Pancreas (tissue), 10 donors: ENCODE measurements at regions not wholly inside any gene's neighbourhood (a gene's known extent, or its start where the extent isn't known, plus 50 kb on each side); places are given as distances from the start of the nearest gene placed in this dataset.
"Not testable (repeated sequence)": the region's sequence is repeated elsewhere in the genome, so short reads cannot be mapped to it uniquely, and the experiment has no call there.

ENCODE experiments used
- ATAC-seq, 4 donors: fragments of 200-7000 bp; cut with Tn5 transposase; one replicate each; pipeline versions ENCODE4 v1.8.0 to v1.9.1; 2020; ENCODE audit warnings: mild to moderate bottlenecking in 4 of 4, moderate library complexity in 4 of 4
- DNase-seq, 6 donors: peaks; one replicate each; pipeline ENCODE4 v3.0.0-alpha.2; 2020
- FAIRE-seq: peaks from 2 replicates; lab custom pipeline; 2012; peaks lifted over from hg19 to GRCh38; lab: Jason Lieb, UNC
- H3K27ac ChIP-seq, 4 donors: fragments of 200-600 bp; sonication (generic); 1 replicate in 3 of 4; 2 replicates in 1 of 4; pipeline versions ENCODE4 v1.5.0 to v1.8.0; 2020
- H3K27me3 ChIP-seq, 4 donors: fragments of 200-600 bp; one replicate each; pipeline ENCODE4 v1.8.0; 2021
- H3K36me3 ChIP-seq, 3 donors: fragments of 200-600 bp; sonication (generic) in 1 of 3; one replicate each; pipeline versions ENCODE4 v1.5.0 to v1.8.0; 2020 to 2021
- H3K4me1 ChIP-seq, 3 donors: fragments of 200-600 bp; one replicate each; pipeline ENCODE4 v1.8.0; 2021
- H3K4me3 ChIP-seq, 4 donors: fragments of 200-600 bp; sonication (generic) in 2 of 4; one replicate each; pipeline versions ENCODE4 v1.5.0 to v1.8.0; 2020 to 2021
- H3K9me3 ChIP-seq, 4 donors: fragments of 200-600 bp; one replicate each; pipeline ENCODE4 v1.8.0; 2021
- WGBS, 2 donors: extraction: QIAGEN DNeasy Blood & Tissue Kit; methylation state at CpG; one replicate each; pipeline ENCODE4 v1.1.7; 2013; 5-methylcytosine and 5-hydroxymethylcytosine counted together
- intact Hi-C, 3 donors: fragments of 100-400 bp; cut with DNase I; formaldehyde crosslinking; loops; one replicate each; pipeline versions ENCODE4 v1.11.1 to v1.14.2; 2022
- TF ChIP-seq, protein P1 (sequence below), 4 donors: fragments of 200-600 bp; sonication (generic) in 3 of 4; IDR thresholded peaks; one replicate each; pipeline versions ENCODE4 v1.5.0 to v1.8.0; 2021; ENCODE audit warnings: antibody characterized with exemption in 4 of 4
- donor health status: healthy with polysubstance abuse.
- donor health status: DM: no; HTN: no; CAD: no; lungs with moderate emphysema.
- donor health status: DM: no; HTN: no; CAD: no.
- donor health status: control.
- donor health status: control.
- donor health status: Bipolar disorder and iron deficiency.
- donor health status: DM: yes; HTN: yes; CAD: no.
- donor health status: DM: no; HTN: no; CAD: no.
- donor health status: DM: no; HTN: no; CAD: no.
- donor health status: DM: yes; HTN: yes; CAD: no.

DNA sequence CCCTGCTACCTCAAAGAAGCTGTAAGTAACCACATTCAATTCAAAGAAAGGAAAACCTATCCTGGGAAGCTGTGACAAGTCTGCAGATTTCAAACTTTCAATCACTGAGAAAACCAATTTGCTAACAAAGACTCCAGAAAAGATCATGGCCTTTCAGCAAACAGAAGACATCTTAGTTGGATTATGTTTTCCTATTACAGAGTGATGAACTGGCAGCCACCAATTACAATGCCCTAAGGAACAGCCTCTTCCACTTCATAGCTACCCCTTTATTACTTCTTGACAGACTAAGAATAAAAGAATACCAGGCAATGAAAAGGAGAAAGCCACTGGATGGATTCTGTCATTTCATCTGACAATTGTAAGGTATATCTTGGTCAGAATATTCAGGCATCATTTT is 128.2 kb upstream of the RASEF start:
- no peak overlapping the region for H3K4me3 ChIP-seq
- no peak for DNase-seq
- no peak for FAIRE-seq
- no peaks in the 10 kb centered on the region for H3K27me3 ChIP-seq
- no peaks in the 10 kb centered on the region for H3K9me3 ChIP-seq
- H3K36me3 ChIP-seq: no peaks in the 10 kb centered on the region
- intact Hi-C loops: loop anchor here in 1 of 3 donors (10.0 kb wide), 1 partner anchor 364 kb away; no protein-coding TSS in a partner anchor
- H3K27ac ChIP-seq: no peak overlapping the region
- H3K4me1 ChIP-seq: no peaks in the 10 kb centered on the region
- ATAC-seq: no peak
- TF ChIP-seq, protein P1, sequence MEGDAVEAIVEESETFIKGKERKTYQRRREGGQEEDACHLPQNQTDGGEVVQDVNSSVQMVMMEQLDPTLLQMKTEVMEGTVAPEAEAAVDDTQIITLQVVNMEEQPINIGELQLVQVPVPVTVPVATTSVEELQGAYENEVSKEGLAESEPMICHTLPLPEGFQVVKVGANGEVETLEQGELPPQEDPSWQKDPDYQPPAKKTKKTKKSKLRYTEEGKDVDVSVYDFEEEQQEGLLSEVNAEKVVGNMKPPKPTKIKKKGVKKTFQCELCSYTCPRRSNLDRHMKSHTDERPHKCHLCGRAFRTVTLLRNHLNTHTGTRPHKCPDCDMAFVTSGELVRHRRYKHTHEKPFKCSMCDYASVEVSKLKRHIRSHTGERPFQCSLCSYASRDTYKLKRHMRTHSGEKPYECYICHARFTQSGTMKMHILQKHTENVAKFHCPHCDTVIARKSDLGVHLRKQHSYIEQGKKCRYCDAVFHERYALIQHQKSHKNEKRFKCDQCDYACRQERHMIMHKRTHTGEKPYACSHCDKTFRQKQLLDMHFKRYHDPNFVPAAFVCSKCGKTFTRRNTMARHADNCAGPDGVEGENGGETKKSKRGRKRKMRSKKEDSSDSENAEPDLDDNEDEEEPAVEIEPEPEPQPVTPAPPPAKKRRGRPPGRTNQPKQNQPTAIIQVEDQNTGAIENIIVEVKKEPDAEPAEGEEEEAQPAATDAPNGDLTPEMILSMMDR (IDR thresholded peaks at IDR 0.05): no peak

DNA sequence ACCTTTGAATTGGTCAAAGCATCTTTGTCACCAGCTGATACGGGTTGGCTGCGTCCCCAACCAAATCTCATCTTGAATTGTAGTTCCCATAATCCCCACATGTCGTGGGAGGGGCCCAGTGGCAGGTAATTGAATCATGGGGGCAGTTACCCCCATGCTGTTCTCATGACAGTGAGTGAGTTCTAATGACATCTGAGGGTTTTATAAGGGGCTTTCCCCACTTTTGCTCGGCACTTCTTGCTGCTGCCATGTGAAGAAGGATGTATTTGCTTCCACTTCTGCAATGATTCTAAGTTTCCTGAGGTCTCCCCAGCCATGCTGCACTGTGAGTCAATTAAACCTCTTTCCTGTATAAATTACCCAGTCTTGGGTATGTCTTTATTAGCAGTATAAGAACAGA is 126.1 kb upstream of the RASEF start:
- 80 to 89% methylated on average over 4 of the region's 4 CpGs for WGBS, 2 donors
- H3K4me1 ChIP-seq, DNase-seq, H3K27ac ChIP-seq, H3K36me3 ChIP-seq, ATAC-seq, H3K4me3 ChIP-seq, H3K27me3 ChIP-seq, intact Hi-C loops, H3K9me3 ChIP-seq, FAIRE-seq: not testable (repeated sequence)

DNA sequence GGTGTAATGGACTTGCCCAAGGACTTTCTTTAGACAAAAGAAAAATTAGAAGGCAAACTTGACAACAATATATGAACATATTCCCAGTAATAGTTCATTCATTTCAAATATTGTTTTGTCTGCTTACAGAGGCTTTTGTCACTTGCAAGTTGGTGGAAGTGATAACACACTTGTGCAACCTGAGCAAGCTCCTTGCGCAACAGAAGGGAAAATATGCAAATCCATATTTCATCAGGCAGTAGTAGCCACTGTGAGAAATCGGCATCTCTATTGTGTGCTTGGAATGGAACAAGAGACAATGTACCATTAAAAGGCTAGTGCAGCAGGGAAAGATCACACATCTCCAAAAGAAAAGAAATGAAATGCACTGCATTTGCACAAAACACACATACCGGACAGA is 125.3 kb upstream of the RASEF start:
- H3K27ac ChIP-seq: no peak overlapping the region
- FAIRE-seq (no peak), DNase-seq (no peak), ATAC-seq (no peak)
- no peaks in the 10 kb centered on the region for H3K36me3 ChIP-seq
- H3K27me3 ChIP-seq: no peaks in the 10 kb centered on the region
- no peaks in the 10 kb centered on the region for H3K9me3 ChIP-seq
- TF ChIP-seq, protein P1 (IDR thresholded peaks at IDR 0.05): no peak
- intact Hi-C loops: no loop called here
- H3K4me1 ChIP-seq: no peaks in the 10 kb centered on the region
- 79 to 84% methylated on average over 3 of the region's 3 CpGs for WGBS, 2 donors
- no peak overlapping the region for H3K4me3 ChIP-seq

DNA sequence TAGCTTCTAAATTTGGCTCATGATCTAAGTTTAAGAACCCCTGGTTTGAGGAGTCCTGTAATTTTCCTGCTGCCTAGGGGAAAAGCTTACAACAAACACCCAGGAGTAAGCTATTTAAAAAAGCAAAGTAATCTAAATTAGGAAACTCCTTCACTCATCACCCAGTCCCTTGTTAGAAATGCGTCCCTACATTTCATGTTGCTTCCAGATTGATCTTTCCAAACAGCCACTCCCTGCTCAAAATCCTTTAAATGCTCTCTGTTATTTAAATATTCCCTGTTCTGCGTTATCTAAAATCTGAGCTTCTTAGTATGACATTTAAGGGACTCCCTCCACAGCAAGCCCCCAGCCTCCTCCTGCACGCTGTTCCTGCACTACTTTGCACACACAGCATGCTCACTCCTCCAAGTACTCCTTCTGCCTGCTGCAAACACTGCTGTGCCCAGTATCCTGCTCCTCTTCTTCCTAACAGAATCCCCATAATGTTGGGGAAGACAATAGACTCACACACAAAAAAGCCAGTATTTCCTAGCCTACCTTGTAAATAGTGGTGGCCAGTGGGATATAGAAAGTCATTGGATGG is 123.3 kb upstream of the RASEF start:
- Histone ChIP-seq H3K27me3 (no peaks in the 10 kb centered on the region), H3K9me3 (no peaks in the 10 kb centered on the region), H3K4me3 (no peak overlapping the region), H3K36me3 (no peaks in the 10 kb centered on the region), H3K27ac (no peak overlapping the region), H3K4me1 (peaks cover 0 to 3% (median 0%) of the 10 kb centered on the region in 3 donors)
- 81 to 84% methylated on average over 3 of the region's 3 CpGs for WGBS, 2 donors
- ATAC-seq (no peak), DNase-seq (no peak), FAIRE-seq (no peak)
- TF ChIP-seq, protein P1 (IDR thresholded peaks at IDR 0.05): no peak
- intact Hi-C loops: no loop called here

DNA sequence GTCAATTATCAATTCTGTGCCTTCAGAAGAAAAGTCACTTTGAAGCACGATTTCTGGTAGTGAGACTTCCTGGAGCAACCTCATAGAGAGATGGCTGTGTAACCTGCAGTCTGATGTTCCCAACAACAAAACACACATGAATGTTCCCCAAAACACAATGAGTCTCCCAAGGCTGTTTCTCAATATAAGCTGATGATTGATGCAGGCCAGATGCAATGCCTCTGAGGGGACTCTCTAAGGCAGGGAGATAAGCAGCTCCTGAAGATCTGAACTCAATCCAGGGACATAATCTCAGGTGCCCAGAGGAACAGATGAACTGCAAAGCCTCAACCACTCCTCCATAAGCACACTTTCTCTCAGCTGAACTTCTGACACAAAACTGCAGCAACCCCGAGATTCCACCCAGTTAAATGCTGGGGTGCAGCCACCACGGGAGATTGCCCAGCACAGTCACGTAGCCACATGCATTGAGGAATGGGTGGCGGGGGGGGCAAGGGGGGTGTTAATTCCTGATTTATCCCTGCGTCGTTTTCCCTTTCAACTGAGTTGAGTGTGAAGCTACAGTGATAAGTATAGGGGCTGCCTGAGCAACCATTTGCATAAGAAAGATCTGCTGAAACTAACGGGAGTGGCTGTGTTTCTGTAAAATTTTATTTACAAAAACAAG is 122.7 kb upstream of the RASEF start:
- no peaks in the 10 kb centered on the region for H3K9me3 ChIP-seq
- 66 to 79% methylated on average over 8 of the region's 8 CpGs for WGBS, 2 donors
- intact Hi-C loops: no loop called here
- H3K27ac ChIP-seq: no peak overlapping the region
- TF ChIP-seq, protein P1 (IDR thresholded peaks at IDR 0.05): no peak
- no peak overlapping the region for H3K4me3 ChIP-seq
- no peaks in the 10 kb centered on the region for H3K27me3 ChIP-seq
- DNase-seq (no peak), FAIRE-seq (no peak), ATAC-seq (no peak)
- H3K36me3 ChIP-seq: no peaks in the 10 kb centered on the region
- peaks cover 0 to 3% (median 0%) of the 10 kb centered on the region in 3 donors for H3K4me1 ChIP-seq
